ENCODE measurements at regions not wholly inside any gene's neighbourhood (a gene's known extent, or its start where the extent isn't known, plus 50 kb on each side); places are given as distances from the start of the nearest gene placed in this dataset.

GRCh38 chr1:24257373-24257772 lies 61.8 kb upstream of the GRHL3 start:
- in situ Hi-C loops (cut with MboI; ENCODE audit: low pct_unique_long_range_greater_than_20kb, low sequenced_read_pairs, unreplicated experiment) = no loop called here
- TF ChIP-seq CTCF (IDR thresholded peaks at IDR 0.05; ENCODE audit: extremely low read depth, insufficient read depth, missing control alignments) = no peak
- DNase-seq (ENCODE audit: low spot score) = no peak

- TF ChIP-seq CTCF (IDR thresholded peaks at IDR 0.05; ENCODE audit: extremely low read depth, insufficient read depth, missing control alignments) = no peak
- in situ Hi-C loops (cut with MboI; ENCODE audit: low pct_unique_long_range_greater_than_20kb, low sequenced_read_pairs, unreplicated experiment) = no loop called here
- no peak for DNase-seq (ENCODE audit: low spot score)
These were observed 62.5 kb upstream of the GRHL3 start for GRCh38 chr1:24256687-24257086.

- TF ChIP-seq CTCF (IDR thresholded peaks at IDR 0.05; ENCODE audit: extremely low read depth, insufficient read depth, missing control alignments) = no peak
- no peak for DNase-seq (ENCODE audit: low spot score)
- in situ Hi-C loops (cut with MboI; ENCODE audit: low pct_unique_long_range_greater_than_20kb, low sequenced_read_pairs, unreplicated experiment) = no loop called here
These were observed 63.9 kb upstream of the GRHL3 start for GRCh38 chr1:24255226-24255625.

- DNase-seq (ENCODE audit: low spot score) = no peak
- no peak for TF ChIP-seq CTCF (IDR thresholded peaks at IDR 0.05; ENCODE audit: extremely low read depth, insufficient read depth, missing control alignments)
- in situ Hi-C loops (cut with MboI; ENCODE audit: low pct_unique_long_range_greater_than_20kb, low sequenced_read_pairs, unreplicated experiment) = no loop called here
These were observed 64.4 kb upstream of the GRHL3 start for GRCh38 chr1:24254783-24255182.

GRCh38 chr1:24253571-24253970 lies 65.6 kb upstream of the GRHL3 start:
- in situ Hi-C loops (cut with MboI; ENCODE audit: low pct_unique_long_range_greater_than_20kb, low sequenced_read_pairs, unreplicated experiment) = no loop called here
- peak; percentile 38 for DNase-seq (ENCODE audit: low spot score)
- peak; percentile 37 for TF ChIP-seq CTCF (IDR thresholded peaks at IDR 0.05; ENCODE audit: extremely low read depth, insufficient read depth, missing control alignments)

- TF ChIP-seq CTCF (IDR thresholded peaks at IDR 0.05; ENCODE audit: extremely low read depth, insufficient read depth, missing control alignments) = no peak
- in situ Hi-C loops (cut with MboI; ENCODE audit: low pct_unique_long_range_greater_than_20kb, low sequenced_read_pairs, unreplicated experiment) = no loop called here
These were observed 65.2 kb upstream of the IFNLR1 start for GRCh38 chr1:24252185-24252780.

GRCh38 chr1:24251501-24251900 lies 64.4 kb upstream of the IFNLR1 start:
- no peak for DNase-seq (ENCODE audit: low spot score)
- TF ChIP-seq CTCF (IDR thresholded peaks at IDR 0.05; ENCODE audit: extremely low read depth, insufficient read depth, missing control alignments) = no peak
- in situ Hi-C loops (cut with MboI; ENCODE audit: low pct_unique_long_range_greater_than_20kb, low sequenced_read_pairs, unreplicated experiment) = no loop called here

More at GRCh38 chr1:24252185-24252780, 65.2 kb upstream of the IFNLR1 start:
- DNase-seq (ENCODE audit: low spot score) = no peak

Measured in GM13977 (cell line).